ENCODE measurements at regions not wholly inside any gene's neighbourhood (a gene's known extent, or its start where the extent isn't known, plus 50 kb on each side); places are given as distances from the start of the nearest gene placed in this dataset.

- TF ChIP-seq REST (IDR thresholded peaks at IDR 0.05; ENCODE audit: low read depth) (no peak), CREB1 (IDR thresholded peaks at IDR 0.05; ENCODE audit: low read depth) (no peak), CEBPB (IDR thresholded peaks at IDR 0.05) (no peak), TAF1 (IDR thresholded peaks at IDR 0.05; ENCODE audit: low read depth) (no peak), RAD21 (IDR thresholded peaks at IDR 0.05; ENCODE audit: low read depth) (no peak), YY1 (IDR thresholded peaks at IDR 0.05; ENCODE audit: low read depth) (no peak), EP300 (IDR thresholded peaks at IDR 0.05; ENCODE audit: borderline replicate concordance) (no peak), ZBTB7A (IDR thresholded peaks at IDR 0.05; ENCODE audit: low read depth) (no peak), FOXM1 (IDR thresholded peaks at IDR 0.05; ENCODE audit: borderline replicate concordance, low read depth) (no peak), NFIC (IDR thresholded peaks at IDR 0.05) (no peak), USF1 (IDR thresholded peaks at IDR 0.05) (no peak), MAX (IDR thresholded peaks at IDR 0.05) (no peak), TEAD4 (IDR thresholded peaks at IDR 0.05) (no peak), EGR1 (IDR thresholded peaks at IDR 0.05) (no peak), TCF12 (IDR thresholded peaks at IDR 0.05; ENCODE audit: low read depth) (no peak)
Measured at GRCh38 chr1:208597571-208597970, 353.4 kb upstream of the PLXNA2 start.

- no peak for TF ChIP-seq USF1 (IDR thresholded peaks at IDR 0.05)
- no peak for TF ChIP-seq EGR1 (IDR thresholded peaks at IDR 0.05)
- no peak for TF ChIP-seq REST (IDR thresholded peaks at IDR 0.05; ENCODE audit: low read depth)
- no peak for TF ChIP-seq YY1 (IDR thresholded peaks at IDR 0.05; ENCODE audit: low read depth)
- TF ChIP-seq NFIC (IDR thresholded peaks at IDR 0.05): no peak
- TF ChIP-seq RAD21 (IDR thresholded peaks at IDR 0.05; ENCODE audit: low read depth): no peak
- no peak for TF ChIP-seq ZBTB7A (IDR thresholded peaks at IDR 0.05; ENCODE audit: low read depth)
- no peak for TF ChIP-seq FOXM1 (IDR thresholded peaks at IDR 0.05; ENCODE audit: borderline replicate concordance, low read depth)
- no peak for TF ChIP-seq TAF1 (IDR thresholded peaks at IDR 0.05; ENCODE audit: low read depth)
- TF ChIP-seq TEAD4 (IDR thresholded peaks at IDR 0.05): no peak
- no peak for TF ChIP-seq CREB1 (IDR thresholded peaks at IDR 0.05; ENCODE audit: low read depth)
- TF ChIP-seq CEBPB (IDR thresholded peaks at IDR 0.05): no peak
- TF ChIP-seq MAX (IDR thresholded peaks at IDR 0.05): no peak
- no peak for TF ChIP-seq EP300 (IDR thresholded peaks at IDR 0.05; ENCODE audit: borderline replicate concordance)
- no peak for TF ChIP-seq TCF12 (IDR thresholded peaks at IDR 0.05; ENCODE audit: low read depth)
Measured at GRCh38 chr1:208598021-208598420, 353.8 kb upstream of the PLXNA2 start.

GRCh38 chr1:208599063-208599462 is 354.9 kb upstream of the PLXNA2 start:
- TF ChIP-seq ZBTB7A (IDR thresholded peaks at IDR 0.05; ENCODE audit: low read depth) (no peak), NFIC (IDR thresholded peaks at IDR 0.05) (no peak), CEBPB (IDR thresholded peaks at IDR 0.05) (no peak), USF1 (IDR thresholded peaks at IDR 0.05) (no peak), YY1 (IDR thresholded peaks at IDR 0.05; ENCODE audit: low read depth) (no peak)

- TF ChIP-seq TEAD4 (IDR thresholded peaks at IDR 0.05) (no peak), CEBPB (IDR thresholded peaks at IDR 0.05) (no peak), YY1 (IDR thresholded peaks at IDR 0.05; ENCODE audit: low read depth) (no peak), NFIC (IDR thresholded peaks at IDR 0.05) (no peak), EP300 (IDR thresholded peaks at IDR 0.05; ENCODE audit: borderline replicate concordance) (no peak), CREB1 (IDR thresholded peaks at IDR 0.05; ENCODE audit: low read depth) (no peak), EGR1 (IDR thresholded peaks at IDR 0.05) (no peak), MAX (IDR thresholded peaks at IDR 0.05) (no peak), REST (IDR thresholded peaks at IDR 0.05; ENCODE audit: low read depth) (no peak), RAD21 (IDR thresholded peaks at IDR 0.05; ENCODE audit: low read depth) (no peak), TAF1 (IDR thresholded peaks at IDR 0.05; ENCODE audit: low read depth) (no peak), FOXM1 (IDR thresholded peaks at IDR 0.05; ENCODE audit: borderline replicate concordance, low read depth) (no peak)
Measured at GRCh38 chr1:208600456-208601190, 356.4 kb upstream of the PLXNA2 start.

All from Ishikawa (cell line).